H9 (cell line): ENCODE measurements at regions not wholly inside any gene's neighbourhood (a gene's known extent, or its start where the extent isn't known, plus 50 kb on each side); places are given as distances from the start of the nearest gene placed in this dataset.

ENCODE experiments used
- DNase-seq: peaks from one replicate; pipeline ENCODE4 v3.0.0-alpha.2; 2017
- H2AFZ ChIP-seq: one replicate; pipeline ENCODE4 v1.6.1; 2013; ENCODE audit warnings: mild to moderate bottlenecking, low read length, control low read depth, moderate library complexity
- H2AK5ac ChIP-seq: 2 replicates; pipeline ENCODE4 v1.6.1; 2013; ENCODE audit warnings: low read length, control low read depth, mixed read lengths; ENCODE audit not compliant: insufficient read length
- H2BK120ac ChIP-seq: one replicate; pipeline ENCODE4 v1.6.1; 2013; ENCODE audit warnings: low read depth, mild to moderate bottlenecking, low read length, control low read depth, inconsistent platforms; ENCODE audit not compliant: poor library complexity, severe bottlenecking
- H2BK12ac ChIP-seq: 2 replicates; pipeline ENCODE4 v1.6.1; 2013; ENCODE audit warnings: low read length, control low read depth, mixed read lengths, low read depth; ENCODE audit not compliant: insufficient read length
- H2BK15ac ChIP-seq: 2 replicates; pipeline ENCODE4 v1.6.1; 2013; ENCODE audit warnings: low read depth, low read length, control low read depth
- H2BK20ac ChIP-seq: one replicate; pipeline ENCODE4 v1.6.1; 2013; ENCODE audit warnings: low read depth, mild to moderate bottlenecking, low read length, control low read depth, inconsistent platforms; ENCODE audit not compliant: poor library complexity, severe bottlenecking
- H2BK5ac ChIP-seq: 2 replicates; pipeline ENCODE4 v1.6.1; 2013; ENCODE audit warnings: low read length, control low read depth, mixed read lengths; ENCODE audit not compliant: insufficient read length
- H3K14ac ChIP-seq: 2 replicates; pipeline ENCODE4 v1.6.1; 2013; ENCODE audit warnings: low read length, control low read depth; ENCODE audit not compliant: insufficient read depth
- H3K18ac ChIP-seq: 2 replicates; pipeline ENCODE4 v1.6.1; 2013; ENCODE audit warnings: low read depth, mild to moderate bottlenecking, mixed read lengths, low read length, control low read depth; ENCODE audit not compliant: insufficient read length
- H3K23ac ChIP-seq: 2 replicates; pipeline ENCODE4 v1.6.1; 2013; ENCODE audit warnings: low read length, control low read depth, mixed read lengths, low read depth; ENCODE audit not compliant: insufficient read length
- H3K23me2 ChIP-seq: 2 replicates; pipeline ENCODE4 v1.6.1; 2013; ENCODE audit warnings: low read depth, mild to moderate bottlenecking, mixed read lengths, low read length, control low read depth; ENCODE audit not compliant: insufficient read length, poor library complexity, severe bottlenecking
- H3K27ac ChIP-seq: 2 replicates; pipeline ENCODE4 v1.5.1; 2013; ENCODE audit warnings: low read length, control low read depth, mixed read lengths, low read depth; ENCODE audit not compliant: insufficient read length
- H3K27me3 ChIP-seq: 2 replicates; pipeline ENCODE4 v1.6.1; 2013; ENCODE audit warnings: low read length, control low read depth, inconsistent platforms; ENCODE audit not compliant: insufficient read depth
- H3K4ac ChIP-seq: 2 replicates; pipeline ENCODE4 v1.6.1; 2013; ENCODE audit warnings: low read depth, mild to moderate bottlenecking, control low read depth, inconsistent platforms, low read length, moderate library complexity
- H3K4me1 ChIP-seq: 2 replicates; pipeline ENCODE4 v1.6.1; 2013; ENCODE audit warnings: low read length, control low read depth, inconsistent platforms; ENCODE audit not compliant: insufficient read depth
- H3K4me2 ChIP-seq: 2 replicates; pipeline ENCODE4 v1.6.1; 2013; ENCODE audit warnings: low read length, control low read depth, mixed read lengths; ENCODE audit not compliant: insufficient read length, insufficient read depth
- H3K56ac ChIP-seq: 2 replicates; pipeline ENCODE4 v1.6.1; 2013; ENCODE audit warnings: low read depth, mild to moderate bottlenecking, mixed read lengths, low read length, control low read depth; ENCODE audit not compliant: insufficient read length
- H3K79me1 ChIP-seq: 2 replicates; pipeline ENCODE4 v1.6.1; 2013; ENCODE audit warnings: low read depth, mild to moderate bottlenecking, moderate library complexity, low read length, control low read depth, inconsistent platforms; ENCODE audit not compliant: insufficient read depth, poor library complexity, severe bottlenecking
- H3K79me2 ChIP-seq: 2 replicates; pipeline ENCODE4 v1.6.1; 2013; ENCODE audit warnings: low read length, control low read depth, inconsistent platforms; ENCODE audit not compliant: insufficient read depth
- H3K9ac ChIP-seq: 2 replicates; pipeline ENCODE4 v1.6.1; 2013; ENCODE audit warnings: low read length, control low read depth, mixed read lengths; ENCODE audit not compliant: insufficient read length; ENCODE audit errors: extremely low read depth
- H3K9me3 ChIP-seq: one replicate; pipeline ENCODE4 v1.6.1; 2013; ENCODE audit warnings: low read depth, low read length, inconsistent platforms; ENCODE audit not compliant: control insufficient read depth
- H3T11ph ChIP-seq: one replicate; pipeline ENCODE4 v1.6.1; 2013; ENCODE audit warnings: mild to moderate bottlenecking, low read length, control low read depth, inconsistent platforms
- H4K20me1 ChIP-seq: one replicate; pipeline ENCODE4 v1.6.1; 2013; ENCODE audit not compliant: control insufficient read depth, insufficient read length, insufficient read depth
- H4K5ac ChIP-seq: 2 replicates; pipeline ENCODE4 v1.6.1; 2013; ENCODE audit warnings: low read depth, mild to moderate bottlenecking, mixed read lengths, low read length, control low read depth; ENCODE audit not compliant: insufficient read length
- H4K8ac ChIP-seq: replicated peaks from 2 replicates; pipeline ENCODE4 v1.6.1; 2013; ENCODE audit warnings: low read length, control low read depth, mixed read lengths, low read depth; ENCODE audit not compliant: insufficient read length
- H4K91ac ChIP-seq: 2 replicates; pipeline ENCODE4 v1.6.1; 2013; ENCODE audit warnings: low read depth, mild to moderate bottlenecking, moderate library complexity, mixed read lengths, low read length, control low read depth; ENCODE audit not compliant: insufficient read length
- H3K27ac Mint-ChIP-seq, 3 experiments: 2 replicates in 2 of 3; 3 replicates in 1 of 3; pipeline ENCODE4 v1.8.0; 2020 to 2021; ENCODE audit warnings: mixed read lengths in 3 of 3, mild to moderate bottlenecking in 1 of 3, moderate library complexity in 1 of 3
- H3K27me3 Mint-ChIP-seq: 2 replicates; pipeline ENCODE4 v1.8.0; 2021; ENCODE audit warnings: low read depth, mild to moderate bottlenecking, moderate library complexity, mixed read lengths
- H3K36me3 Mint-ChIP-seq, 3 experiments: 2 replicates in 2 of 3; 3 replicates in 1 of 3; pipeline ENCODE4 v1.8.0; 2020 to 2021; ENCODE audit warnings: low read depth in 3 of 3, mixed read lengths in 3 of 3; ENCODE audit not compliant: insufficient read depth in 1 of 3
- H3K4me1 Mint-ChIP-seq, 2 experiments: 2 replicates each; pipeline ENCODE4 v1.8.0; 2020; ENCODE audit warnings: mixed read lengths in 2 of 2
- H3K4me3 Mint-ChIP-seq, 2 experiments: 2 replicates in 1 of 2; 3 replicates in 1 of 2; pipeline ENCODE4 v1.8.0; 2020 to 2021; ENCODE audit warnings: mild to moderate bottlenecking in 2 of 2, mixed read lengths in 2 of 2, moderate library complexity in 1 of 2
- H3K9me3 Mint-ChIP-seq, 2 experiments: 2 replicates in 1 of 2; 3 replicates in 1 of 2; pipeline ENCODE4 v1.8.0; 2020; ENCODE audit warnings: mild to moderate bottlenecking in 2 of 2, mixed read lengths in 2 of 2, moderate library complexity in 1 of 2
- CTCF ChIP-seq: fragments of 200-600 bp; sonication (generic); conservative IDR thresholded peaks from 3 replicates; pipeline ENCODE4 v1.8.0; 2021; ENCODE audit warnings: antibody characterized with exemption, mild to moderate bottlenecking
- WGBS: extraction: QIAGEN DNeasy Blood & Tissue Kit; methylation state at CpG from one replicate; pipeline ENCODE4 v1.1.7; 2013; ENCODE audit warnings: missing lambda C conversion rate, low lambda C conversion rate, mixed read lengths; ENCODE audit not compliant: insufficient read length; ENCODE audit errors: extremely low coverage; 5-methylcytosine and 5-hydroxymethylcytosine counted together

DNA sequence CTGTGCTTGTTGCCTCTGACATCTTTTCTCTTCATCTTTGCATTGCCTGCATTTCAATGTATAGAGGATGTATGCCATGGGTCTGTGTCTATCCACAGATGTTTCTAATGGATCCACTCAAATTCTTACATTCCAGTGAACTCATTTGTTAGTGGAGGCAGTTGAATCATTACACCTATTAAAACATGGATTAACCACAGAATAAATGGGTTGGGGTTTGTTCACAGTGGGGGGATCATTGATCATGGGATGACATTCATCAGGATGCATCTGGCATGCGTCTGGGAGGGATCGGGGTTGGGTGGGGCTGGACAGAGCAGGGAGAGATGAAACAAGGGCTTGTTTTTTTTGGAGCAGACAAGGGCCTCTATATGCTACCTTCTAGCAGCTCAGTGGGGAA lies 182.5 kb downstream of the RHOU start:
- Histone ChIP-seq H3K4ac (no peak overlapping the region), H4K5ac (no peak overlapping the region), H3K14ac (no peak overlapping the region), H2AK5ac (no peak overlapping the region), H3K79me1 (no peaks in the 10 kb centered on the region), H2BK15ac (no peak overlapping the region), H4K91ac (no peak overlapping the region), H3K9ac (no peak overlapping the region), H4K20me1 (no peaks in the 10 kb centered on the region), H2BK12ac (no peak overlapping the region), H3K4me1 (no peaks in the 10 kb centered on the region), H3K56ac (no peak overlapping the region), H2BK120ac (no peak overlapping the region), H3K27me3 (no peaks in the 10 kb centered on the region), H3K4me2 (no peak overlapping the region), H2AFZ (no peak overlapping the region), H2BK5ac (no peak overlapping the region), H3K79me2 (no peaks in the 10 kb centered on the region), H4K8ac (no peak overlapping the region), H3K9me3 (no peaks in the 10 kb centered on the region), H2BK20ac (no peak overlapping the region), H3K27ac (no peak overlapping the region), H3K23me2 (no peaks in the 10 kb centered on the region), H3T11ph (no peak overlapping the region), H3K18ac (no peak overlapping the region), H3K23ac (no peak overlapping the region)
- no CpG with 5 or more reads among the region's 2 CpGs for WGBS
- Mint-ChIP-seq H3K9me3 (peaks cover 4% of the 10 kb centered on the region in 2 experiments), H3K27me3 (no peaks in the 10 kb centered on the region; the same call in 1 of the 2 replicates), H3K4me3 (no peak overlapping the region), H3K27ac (no peak overlapping the region), H3K36me3 (peaks cover 3 to 6% (median 4%) of the 10 kb centered on the region in 3 experiments; a peak in 6 of 7 replicates), H3K4me1 (peaks cover 23 to 34% of the 10 kb centered on the region in 2 experiments)
- no peak for DNase-seq
- TF ChIP-seq CTCF, result no peak
